Glutamatergic neuron (in vitro differentiated cells): ENCODE measurements at regions not wholly inside any gene's neighbourhood (a gene's known extent, or its start where the extent isn't known, plus 50 kb on each side); places are given as distances from the start of the nearest gene placed in this dataset.

Experiments used
- DNase-seq: peaks from one replicate; pipeline ENCODE4 v3.0.0; 2022
- H3K27ac Mint-ChIP-seq: one replicate; pipeline ENCODE4 v1.8.0; 2020; ENCODE audit warnings: mild to moderate bottlenecking, mixed read lengths, inconsistent platforms; ENCODE audit not compliant: unreplicated experiment
- H3K27me3 Mint-ChIP-seq: one replicate; pipeline ENCODE4 v1.8.0; 2020; ENCODE audit warnings: mild to moderate bottlenecking, moderate library complexity, mixed read lengths, inconsistent platforms; ENCODE audit not compliant: unreplicated experiment
- H3K36me3 Mint-ChIP-seq: one replicate; pipeline ENCODE4 v1.8.0; 2020; ENCODE audit warnings: mild to moderate bottlenecking, mixed read lengths, inconsistent platforms; ENCODE audit not compliant: unreplicated experiment
- H3K4me1 Mint-ChIP-seq: one replicate; pipeline ENCODE4 v1.8.0; 2020; ENCODE audit warnings: mild to moderate bottlenecking, low read depth, mixed read lengths, inconsistent platforms; ENCODE audit not compliant: unreplicated experiment
- H3K4me3 Mint-ChIP-seq: one replicate; pipeline ENCODE4 v1.8.0; 2020; ENCODE audit warnings: mild to moderate bottlenecking, mixed read lengths, inconsistent platforms; ENCODE audit not compliant: unreplicated experiment
- H3K9me3 Mint-ChIP-seq: one replicate; pipeline ENCODE4 v1.8.0; 2020; ENCODE audit warnings: mild to moderate bottlenecking, moderate library complexity, mixed read lengths, inconsistent platforms; ENCODE audit not compliant: unreplicated experiment
- TF ChIP-seq, protein P1 (sequence below): fragments of 200-600 bp; sonication (generic); IDR thresholded peaks from one replicate; pipeline ENCODE4 v1.5.0; 2021; ENCODE audit not compliant: partially characterized antibody, unreplicated experiment

- no peak for DNase-seq
- Mint-ChIP-seq H3K4me1 (no peaks in the 10 kb centered on the region), H3K27ac (no peak overlapping the region), H3K36me3 (peaks cover 4% of the 10 kb centered on the region), H3K4me3 (no peak overlapping the region), H3K27me3 (no peaks in the 10 kb centered on the region), H3K9me3 (no peaks in the 10 kb centered on the region)
- TF ChIP-seq, protein P1, sequence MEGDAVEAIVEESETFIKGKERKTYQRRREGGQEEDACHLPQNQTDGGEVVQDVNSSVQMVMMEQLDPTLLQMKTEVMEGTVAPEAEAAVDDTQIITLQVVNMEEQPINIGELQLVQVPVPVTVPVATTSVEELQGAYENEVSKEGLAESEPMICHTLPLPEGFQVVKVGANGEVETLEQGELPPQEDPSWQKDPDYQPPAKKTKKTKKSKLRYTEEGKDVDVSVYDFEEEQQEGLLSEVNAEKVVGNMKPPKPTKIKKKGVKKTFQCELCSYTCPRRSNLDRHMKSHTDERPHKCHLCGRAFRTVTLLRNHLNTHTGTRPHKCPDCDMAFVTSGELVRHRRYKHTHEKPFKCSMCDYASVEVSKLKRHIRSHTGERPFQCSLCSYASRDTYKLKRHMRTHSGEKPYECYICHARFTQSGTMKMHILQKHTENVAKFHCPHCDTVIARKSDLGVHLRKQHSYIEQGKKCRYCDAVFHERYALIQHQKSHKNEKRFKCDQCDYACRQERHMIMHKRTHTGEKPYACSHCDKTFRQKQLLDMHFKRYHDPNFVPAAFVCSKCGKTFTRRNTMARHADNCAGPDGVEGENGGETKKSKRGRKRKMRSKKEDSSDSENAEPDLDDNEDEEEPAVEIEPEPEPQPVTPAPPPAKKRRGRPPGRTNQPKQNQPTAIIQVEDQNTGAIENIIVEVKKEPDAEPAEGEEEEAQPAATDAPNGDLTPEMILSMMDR = no peak
Measured at GRCh38 chr16:64339052-64339770, 782.7 kb downstream of the CDH11 start.

DNA sequence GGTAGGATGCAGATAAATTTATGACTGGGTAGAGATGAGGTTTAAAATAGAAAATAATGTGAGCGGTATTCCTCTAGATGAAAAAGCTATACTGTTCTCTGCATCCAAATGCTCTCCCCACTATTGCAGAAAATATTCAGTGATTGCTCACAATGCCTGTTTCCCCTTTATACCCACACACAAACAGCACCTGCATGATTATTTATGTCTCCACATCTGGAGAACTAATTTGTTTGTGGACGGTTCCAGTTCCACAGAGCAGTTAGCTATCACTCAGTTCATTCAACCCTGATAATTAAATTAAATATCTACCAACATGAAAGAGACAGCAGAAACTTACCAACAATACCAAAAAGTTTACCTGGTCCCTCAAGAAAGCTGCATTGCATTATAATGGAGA is 800.0 kb downstream of the CDH11 start:
- Mint-ChIP-seq H3K4me1 (no peaks in the 10 kb centered on the region), H3K27ac (no peak overlapping the region), H3K9me3 (no peaks in the 10 kb centered on the region), H3K27me3 (no peaks in the 10 kb centered on the region), H3K36me3 (no peaks in the 10 kb centered on the region), H3K4me3 (no peak overlapping the region)
- no peak for DNase-seq
- TF ChIP-seq, protein P1 = no peak

DNA sequence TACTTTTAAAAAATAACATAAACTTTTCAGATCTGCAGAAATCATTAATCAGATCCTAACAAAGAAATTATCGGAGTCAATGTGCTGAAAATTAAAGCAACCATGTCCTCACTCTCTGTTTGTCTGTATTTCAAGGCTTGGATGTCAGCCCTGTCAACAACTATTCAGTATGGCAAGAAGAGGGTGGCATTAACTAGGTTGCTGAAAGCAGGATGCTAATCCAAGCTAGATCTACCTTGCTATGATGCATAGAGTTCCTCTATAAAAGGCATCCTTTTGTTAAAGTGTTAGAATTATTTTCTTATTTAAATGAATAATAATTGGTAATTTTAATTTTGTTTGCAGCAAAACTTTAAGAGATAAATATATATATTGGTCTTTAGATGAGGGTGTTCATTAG is 800.8 kb downstream of the CDH11 start:
- no peak for DNase-seq
- Mint-ChIP-seq H3K9me3 (no peaks in the 10 kb centered on the region), H3K36me3 (no peaks in the 10 kb centered on the region), H3K27me3 (no peaks in the 10 kb centered on the region), H3K27ac (no peak overlapping the region), H3K4me3 (no peak overlapping the region), H3K4me1 (no peaks in the 10 kb centered on the region)
- TF ChIP-seq, protein P1 = no peak

- Mint-ChIP-seq H3K9me3 (no peaks in the 10 kb centered on the region), H3K27me3 (no peaks in the 10 kb centered on the region), H3K36me3 (no peaks in the 10 kb centered on the region), H3K27ac (no peak overlapping the region), H3K4me1 (no peaks in the 10 kb centered on the region), H3K4me3 (no peak overlapping the region)
- DNase-seq = no peak
- TF ChIP-seq, protein P1 = no peak
Measured at GRCh38 chr16:64317601-64318000, 804.3 kb downstream of the CDH11 start.

DNA sequence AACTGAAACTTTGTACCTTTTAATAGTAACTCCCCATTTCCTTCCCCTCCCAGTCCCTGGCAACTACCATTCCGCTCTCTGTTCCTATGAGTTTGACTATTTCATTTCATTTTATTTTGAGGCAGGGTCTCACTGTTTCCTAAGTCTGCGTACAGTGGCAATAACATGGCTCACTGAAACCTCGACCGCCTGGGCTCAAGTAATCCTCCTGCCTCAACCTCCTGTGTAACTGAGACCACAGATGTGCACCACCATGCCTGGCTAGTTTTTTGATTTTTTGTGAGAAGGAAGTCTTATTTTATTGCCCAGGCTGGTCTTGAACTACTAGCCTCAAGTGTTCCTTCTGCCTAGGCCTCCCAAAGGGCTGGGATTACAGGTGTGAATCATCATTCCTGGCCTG is 808.1 kb downstream of the CDH11 start:
- no peak overlapping the region for H3K27ac Mint-ChIP-seq
- DNase-seq = no peak
- H3K36me3 Mint-ChIP-seq = no peaks in the 10 kb centered on the region
- no peak overlapping the region for H3K4me3 Mint-ChIP-seq
- no peaks in the 10 kb centered on the region for H3K4me1 Mint-ChIP-seq
- no peaks in the 10 kb centered on the region for H3K9me3 Mint-ChIP-seq
- TF ChIP-seq, protein P1 = no peak
- H3K27me3 Mint-ChIP-seq = no peaks in the 10 kb centered on the region
